ENCODE measurements at regions not wholly inside any gene's neighbourhood (a gene's known extent, or its start where the extent isn't known, plus 50 kb on each side); places are given as distances from the start of the nearest gene placed in this dataset.

DNA sequence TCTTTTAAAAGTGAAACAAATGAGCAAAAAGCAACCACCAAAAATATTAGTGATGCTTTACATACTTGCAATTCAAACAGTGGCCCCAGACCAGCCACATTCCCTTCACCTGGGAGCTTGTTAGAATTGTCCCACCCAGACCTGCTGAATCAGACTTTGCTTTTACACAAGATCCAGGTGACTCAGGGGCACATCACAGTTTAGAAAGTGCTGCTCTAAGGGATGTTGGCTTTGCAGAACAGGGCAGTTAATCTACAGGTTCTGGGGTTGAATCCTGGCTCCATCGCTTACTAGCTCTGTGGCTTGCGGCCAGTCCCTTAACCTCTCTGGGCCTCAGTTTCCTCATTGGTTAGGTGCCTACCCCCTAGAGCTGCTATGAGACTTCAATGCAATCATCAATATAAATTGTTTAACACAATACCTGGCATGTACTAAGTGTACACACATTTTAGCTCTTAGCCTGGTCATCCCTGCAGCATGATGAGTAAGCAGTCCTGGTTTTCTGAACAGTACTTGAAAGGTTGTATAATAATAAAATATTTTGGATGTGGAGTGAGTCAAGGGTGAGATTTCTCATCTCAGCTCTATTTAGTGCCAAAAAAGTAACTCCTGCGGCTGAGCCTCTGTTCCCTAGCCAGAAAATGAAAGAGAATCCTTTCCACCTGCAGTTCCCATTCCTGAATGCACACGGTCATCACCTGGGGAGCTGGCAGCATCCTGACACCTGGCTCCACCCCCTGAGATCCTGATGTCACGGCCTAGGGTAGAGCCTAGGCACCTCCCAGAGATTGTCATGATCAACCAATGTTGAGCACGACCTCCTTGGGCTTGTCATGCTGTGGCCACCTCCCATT, 162.7 kb downstream of the ANKRD60 start:
- TF ChIP-seq, protein P1, sequence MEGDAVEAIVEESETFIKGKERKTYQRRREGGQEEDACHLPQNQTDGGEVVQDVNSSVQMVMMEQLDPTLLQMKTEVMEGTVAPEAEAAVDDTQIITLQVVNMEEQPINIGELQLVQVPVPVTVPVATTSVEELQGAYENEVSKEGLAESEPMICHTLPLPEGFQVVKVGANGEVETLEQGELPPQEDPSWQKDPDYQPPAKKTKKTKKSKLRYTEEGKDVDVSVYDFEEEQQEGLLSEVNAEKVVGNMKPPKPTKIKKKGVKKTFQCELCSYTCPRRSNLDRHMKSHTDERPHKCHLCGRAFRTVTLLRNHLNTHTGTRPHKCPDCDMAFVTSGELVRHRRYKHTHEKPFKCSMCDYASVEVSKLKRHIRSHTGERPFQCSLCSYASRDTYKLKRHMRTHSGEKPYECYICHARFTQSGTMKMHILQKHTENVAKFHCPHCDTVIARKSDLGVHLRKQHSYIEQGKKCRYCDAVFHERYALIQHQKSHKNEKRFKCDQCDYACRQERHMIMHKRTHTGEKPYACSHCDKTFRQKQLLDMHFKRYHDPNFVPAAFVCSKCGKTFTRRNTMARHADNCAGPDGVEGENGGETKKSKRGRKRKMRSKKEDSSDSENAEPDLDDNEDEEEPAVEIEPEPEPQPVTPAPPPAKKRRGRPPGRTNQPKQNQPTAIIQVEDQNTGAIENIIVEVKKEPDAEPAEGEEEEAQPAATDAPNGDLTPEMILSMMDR (IDR thresholded peaks at IDR 0.05; ENCODE audit: low read depth, low read length) = no peak
- no peak overlapping the region for H3K4me3 ChIP-seq (ENCODE audit: low read depth, low read length)
- DNase-seq (ENCODE audit: low read depth, low spot score) = peak; percentile 66
- in situ Hi-C loops (cut with HindIII; ENCODE audit: low sequenced_read_pairs) = no loop called here

DNA sequence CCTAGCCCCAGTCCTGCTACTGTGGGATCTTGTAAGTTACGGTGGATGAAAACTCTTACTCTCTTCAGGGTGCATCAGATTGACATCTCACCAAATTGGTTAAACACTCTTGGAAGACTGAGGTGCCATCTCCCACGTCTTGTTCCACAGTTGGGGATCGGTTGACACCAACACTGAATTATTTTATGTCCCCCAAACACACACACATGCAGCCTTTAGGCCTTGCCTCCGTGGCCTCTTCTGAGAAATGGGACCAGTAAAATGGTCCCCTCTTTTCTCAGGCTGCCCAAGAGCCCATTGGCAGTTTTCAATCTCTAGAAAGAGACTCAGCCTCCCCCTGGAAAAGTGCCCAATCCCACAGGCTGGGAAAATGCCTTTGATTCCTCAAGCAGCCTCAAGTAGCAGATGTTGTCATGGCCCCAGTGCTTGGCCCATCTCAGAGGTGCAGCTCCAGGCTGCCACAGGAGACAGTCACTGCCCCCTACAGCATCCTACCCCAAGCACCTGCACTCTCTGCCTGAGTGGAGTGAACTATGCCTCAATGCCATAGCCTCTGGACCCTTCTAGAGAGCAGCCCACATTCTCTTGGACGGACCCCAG, 163.9 kb downstream of the ANKRD60 start:
- in situ Hi-C loops (cut with HindIII; ENCODE audit: low sequenced_read_pairs) = no loop called here
- TF ChIP-seq, protein P1 (IDR thresholded peaks at IDR 0.05; ENCODE audit: low read depth, low read length) = no peak
- no peak overlapping the region for H3K4me3 ChIP-seq (ENCODE audit: low read depth, low read length)
- DNase-seq (ENCODE audit: low read depth, low spot score) = no peak

DNA sequence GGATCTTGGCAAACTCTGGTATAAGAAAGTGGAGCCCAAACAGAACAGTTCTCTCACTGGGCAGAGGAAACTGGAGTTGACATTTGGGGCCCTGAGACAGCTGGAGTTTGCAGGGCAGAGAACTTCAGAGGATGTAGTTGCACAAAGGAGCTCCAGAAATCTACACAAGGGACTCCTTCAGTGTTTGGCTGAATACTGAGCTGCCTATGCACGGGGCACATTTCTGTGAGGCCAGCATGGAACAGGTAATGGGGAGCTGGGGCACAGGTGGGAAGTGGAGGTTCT, 169.3 kb downstream of the ANKRD60 start:
- H3K4me3 ChIP-seq (ENCODE audit: low read depth, low read length) = no peak overlapping the region
- TF ChIP-seq, protein P1 (IDR thresholded peaks at IDR 0.05; ENCODE audit: low read depth, low read length) = no peak
- in situ Hi-C loops (cut with HindIII; ENCODE audit: low sequenced_read_pairs) = no loop called here
- no peak for DNase-seq (ENCODE audit: low read depth, low spot score)

DNA sequence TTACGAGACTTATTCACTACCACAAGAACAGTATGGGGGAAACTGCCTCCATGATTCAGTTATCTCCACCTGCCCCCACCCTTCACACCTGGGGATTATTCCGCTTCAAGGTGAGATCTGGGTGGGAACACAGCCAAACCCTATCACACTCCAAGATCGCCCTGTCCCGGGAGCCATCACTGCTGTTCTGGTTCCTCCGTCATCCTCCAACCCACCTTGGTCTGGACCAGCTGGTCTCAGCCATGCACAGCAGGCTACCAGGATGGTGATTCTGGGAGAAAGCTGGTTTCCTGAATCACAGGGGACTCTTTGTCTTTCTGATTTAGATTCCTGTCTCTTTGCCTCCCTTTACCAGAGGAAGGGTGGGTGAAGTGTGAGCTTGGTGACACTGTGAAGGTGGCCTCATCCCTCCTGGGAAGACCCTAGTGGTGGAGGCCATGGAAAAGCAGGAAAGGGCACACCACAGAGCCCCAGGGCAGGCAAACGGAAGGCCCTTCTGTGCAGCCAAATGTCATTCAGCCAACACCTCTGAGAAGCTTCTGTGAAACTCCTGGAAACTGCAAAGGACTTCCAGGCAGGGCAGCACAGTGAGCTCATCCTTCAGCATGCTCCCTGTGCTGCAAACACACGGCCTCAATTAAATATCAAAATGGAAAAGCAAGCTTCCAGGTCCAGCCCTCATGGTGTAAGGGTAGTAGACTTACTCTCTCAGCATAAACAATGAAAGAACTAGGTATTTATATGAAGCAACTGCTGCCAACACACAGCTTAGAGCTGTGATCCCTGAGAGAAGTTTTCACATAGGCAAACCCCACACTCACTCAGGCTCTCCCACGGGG, 169.8 kb downstream of the ANKRD60 start:
- TF ChIP-seq, protein P1 (IDR thresholded peaks at IDR 0.05; ENCODE audit: low read depth, low read length) = no peak
- DNase-seq (ENCODE audit: low read depth, low spot score) = no peak
- H3K4me3 ChIP-seq (ENCODE audit: low read depth, low read length) = no peak overlapping the region
- in situ Hi-C loops (cut with HindIII; ENCODE audit: low sequenced_read_pairs) = no loop called here

DNA sequence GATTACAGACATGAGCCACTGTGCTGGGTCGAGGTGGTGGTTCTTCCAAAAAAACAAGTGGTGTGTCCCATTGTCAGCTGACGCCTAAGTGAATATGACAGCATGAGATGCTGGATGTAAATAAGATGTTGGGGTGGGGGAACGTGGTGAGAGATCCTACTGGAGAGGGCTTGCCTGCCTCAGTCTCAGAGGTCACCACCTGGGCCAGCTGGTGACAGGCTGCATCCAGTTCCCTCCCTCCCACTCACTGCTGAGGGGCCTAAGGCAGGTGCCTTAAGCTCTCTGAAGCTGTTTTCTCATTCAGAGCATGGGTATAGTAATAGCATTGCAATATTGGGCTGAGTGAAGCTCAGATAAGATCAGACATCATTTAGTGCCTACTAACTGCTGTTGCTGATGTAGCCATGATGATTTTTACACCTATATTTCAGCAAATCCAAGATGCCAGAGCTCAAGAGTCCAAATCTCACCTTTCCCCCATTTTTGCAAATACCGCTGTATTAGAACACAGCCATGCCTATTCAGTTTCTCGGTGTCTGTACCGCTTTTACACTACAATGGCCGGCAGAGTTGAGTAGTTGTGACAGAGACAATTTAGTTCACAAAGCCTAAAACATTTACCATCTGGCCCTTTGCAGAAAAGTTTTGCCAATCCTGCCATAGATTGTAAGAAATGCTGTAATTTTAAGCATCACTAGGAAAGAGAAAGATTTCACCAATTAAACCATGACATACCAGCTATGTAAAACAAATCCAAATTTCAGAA, 171.3 kb downstream of the ANKRD60 start:
- no peak overlapping the region for H3K4me3 ChIP-seq (ENCODE audit: low read depth, low read length)
- in situ Hi-C loops (cut with HindIII; ENCODE audit: low sequenced_read_pairs) = no loop called here
- DNase-seq (ENCODE audit: low read depth, low spot score) = no peak
- TF ChIP-seq, protein P1 (IDR thresholded peaks at IDR 0.05; ENCODE audit: low read depth, low read length) = no peak

DNA sequence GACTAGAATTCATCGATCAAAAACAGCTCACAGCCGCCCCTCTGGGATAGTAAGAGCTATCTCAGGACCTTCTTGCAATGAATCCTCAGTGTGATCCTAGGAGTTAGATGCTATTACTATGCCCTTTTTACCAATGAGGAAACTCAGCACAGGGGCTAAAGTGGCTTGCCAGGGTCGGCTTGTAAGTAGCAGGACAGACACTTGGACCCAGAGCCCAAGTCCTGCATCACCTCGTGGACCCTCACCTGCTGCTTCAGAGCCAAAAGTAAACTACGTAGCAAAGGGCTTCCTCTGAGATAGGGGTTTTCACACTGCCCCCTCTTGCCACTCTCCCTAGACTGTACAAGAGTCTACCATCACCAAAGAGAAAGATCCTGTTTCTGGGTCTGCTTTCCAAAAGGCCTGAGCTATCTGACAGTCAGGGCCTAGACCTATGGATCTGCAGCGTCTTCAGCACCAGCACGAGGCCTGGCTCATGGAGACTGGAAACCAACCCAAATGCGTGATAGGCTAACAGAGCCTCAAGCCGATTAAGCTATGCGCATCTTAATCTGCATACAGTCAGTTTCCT, 172.3 kb downstream of the ANKRD60 start:
- TF ChIP-seq, protein P1 (IDR thresholded peaks at IDR 0.05; ENCODE audit: low read depth, low read length) = no peak
- H3K4me3 ChIP-seq (ENCODE audit: low read depth, low read length) = no peak overlapping the region
- DNase-seq (ENCODE audit: low read depth, low spot score) = no peak
- in situ Hi-C loops (cut with HindIII; ENCODE audit: low sequenced_read_pairs) = no loop called here
